Transverse colon (tissue), 4 donors: ENCODE measurements at regions not wholly inside any gene's neighbourhood (a gene's known extent, or its start where the extent isn't known, plus 50 kb on each side); places are given as distances from the start of the nearest gene placed in this dataset.

ENCODE experiments used
- DNase-seq: peaks from one replicate; pipeline ENCODE4 v3.0.0-alpha.2; 2019
- H3K27ac ChIP-seq, 4 donors: fragments of 200-600 bp; sonication (generic); 2 replicates each; pipeline ENCODE4 v1.5.1; 2016 to 2018; ENCODE audit warnings: inconsistent platforms in 4 of 4
- H3K27me3 ChIP-seq: fragments of 200-600 bp; sonication (generic); 2 replicates; pipeline ENCODE4 v1.5.1; 2017; ENCODE audit warnings: inconsistent platforms
- H3K36me3 ChIP-seq, 4 donors: fragments of 200-600 bp; sonication (generic); 2 replicates each; pipeline ENCODE4 v1.5.1; 2017 to 2019; ENCODE audit warnings: inconsistent platforms in 4 of 4
- H3K4me1 ChIP-seq, 4 donors: fragments of 200-600 bp; sonication (generic); 2 replicates each; pipeline ENCODE4 v1.5.1; 2017 to 2020; ENCODE audit warnings: inconsistent platforms in 4 of 4
- H3K4me3 ChIP-seq, 4 donors: fragments of 200-600 bp; sonication (generic); 1 replicate in 1 of 4; 2 replicates in 3 of 4; pipeline versions ENCODE4 v1.5.1 to v1.6.1; 2017 to 2019; ENCODE audit warnings: inconsistent platforms in 4 of 4
- H3K9me3 ChIP-seq, 2 donors: fragments of 200-600 bp; sonication (generic); 2 replicates each; pipeline ENCODE4 v1.5.1; 2017 to 2019; ENCODE audit warnings: inconsistent platforms in 2 of 2
- CTCF ChIP-seq, 5 experiments: fragments of 200-600 bp in 3 of 5; fragments of 450-650 bp in 2 of 5; sonication (generic) in 3 of 5; IDR thresholded peaks; 1 replicate in 2 of 5; 2 replicates in 3 of 5; pipeline ENCODE4 v1.5.1; 2016 to 2017; ENCODE audit warnings: antibody characterized with exemption in 5 of 5, inconsistent platforms in 3 of 5, mild to moderate bottlenecking in 2 of 5, moderate library complexity in 1 of 5
- EP300 ChIP-seq: sonication (generic); formaldehyde crosslinking; IDR thresholded peaks from one replicate; pipeline ENCODE4 v1.6.1; 2017; ENCODE audit warnings: antibody characterized with exemption, low read depth
- POLR2A ChIP-seq: fragments of 450-650 bp; IDR thresholded peaks from one replicate; pipeline ENCODE4 v1.6.1; 2016; ENCODE audit warnings: antibody characterized with exemption, mild to moderate bottlenecking, moderate library complexity
- POLR2AphosphoS5 ChIP-seq, 3 donors: sonication (generic); formaldehyde crosslinking; IDR thresholded peaks; one replicate each; pipeline ENCODE4 v1.6.1; 2016; ENCODE audit warnings: antibody characterized with exemption in 3 of 3
- WGBS, 2 donors: methylation state at CpG; one replicate each; pipeline ENCODE4 v1.1.5; 2018; ENCODE audit warnings: low coverage in 1 of 2; 5-methylcytosine and 5-hydroxymethylcytosine counted together
- in situ Hi-C, 4 donors: fragments of 200-750 bp; cut with MboI; loops; one replicate each; pipeline versions ENCODE4 v1.15.0 to v1.15.1; 2017; ENCODE audit warnings: low sequenced_read_pairs in 3 of 4, low pct_ligation_motif_present in 1 of 4, low pct_unique_long_range_greater_than_20kb in 1 of 4
- intact Hi-C: fragments of 100-400 bp; cut with DNase I; formaldehyde crosslinking; loops from one replicate; pipeline ENCODE4 v1.15.1; 2023; ENCODE audit warnings: low total_unique reads

- H3K4me1 ChIP-seq = no peaks in the 10 kb centered on the region
- DNase-seq = no peak
- in situ Hi-C loops = no loop called here
- WGBS, 2 donors = 82 to 91% methylated on average over 2 to 3 of the region's 3 CpGs
- intact Hi-C loops = no loop called here
- no peaks in the 10 kb centered on the region for H3K27me3 ChIP-seq
- no peaks in the 10 kb centered on the region for H3K36me3 ChIP-seq
- H3K27ac ChIP-seq = no peak overlapping the region
- TF ChIP-seq CTCF (IDR thresholded peaks at IDR 0.05) (no peak), EP300 (no peak), POLR2A (no peak), POLR2AphosphoS5 (IDR thresholded peaks at IDR 0.05) (no peak)
- H3K9me3 ChIP-seq = peaks cover 7 to 10% of the 10 kb centered on the region in 2 donors
- H3K4me3 ChIP-seq = no peak overlapping the region
Observed at GRCh38 chr16:13359835-13360234, 458.4 kb downstream of the SHISA9 start.

GRCh38 chr16:13372421-13372820 lies 471.0 kb downstream of the SHISA9 start:
- Histone ChIP-seq H3K4me1 (no peaks in the 10 kb centered on the region), H3K27me3 (no peaks in the 10 kb centered on the region), H3K9me3 (no peaks in the 10 kb centered on the region), H3K36me3 (no peaks in the 10 kb centered on the region), H3K4me3 (no peak overlapping the region), H3K27ac (no peak overlapping the region)
- TF ChIP-seq POLR2AphosphoS5 (IDR thresholded peaks at IDR 0.05) = no peak
- TF ChIP-seq EP300 = no peak
- TF ChIP-seq POLR2A = no peak
- TF ChIP-seq CTCF (IDR thresholded peaks at IDR 0.05) = no peak
- 87 to 88% methylated on average over 2 to 3 of the region's 3 CpGs for WGBS, 2 donors
- no peak for DNase-seq
- in situ Hi-C loops = no loop called here
- intact Hi-C loops = no loop called here

- intact Hi-C loops = no loop called here
- in situ Hi-C loops = no loop called here
- H3K36me3 ChIP-seq = no peaks in the 10 kb centered on the region
- H3K4me1 ChIP-seq = no peaks in the 10 kb centered on the region
- no peak overlapping the region for H3K27ac ChIP-seq
- WGBS, 2 donors = 59 to 100% methylated on average over 1 of the region's 1 CpG
- H3K9me3 ChIP-seq = no peaks in the 10 kb centered on the region
- no peaks in the 10 kb centered on the region for H3K27me3 ChIP-seq
- DNase-seq = no peak
- TF ChIP-seq CTCF (IDR thresholded peaks at IDR 0.05) (no peak), POLR2A (no peak), POLR2AphosphoS5 (IDR thresholded peaks at IDR 0.05) (no peak), EP300 (no peak)
- no peak overlapping the region for H3K4me3 ChIP-seq
Observed at GRCh38 chr16:13376174-13376573, 474.8 kb downstream of the SHISA9 start.

- in situ Hi-C loops = no loop called here
- Histone ChIP-seq H3K4me1 (no peaks in the 10 kb centered on the region), H3K27ac (no peak overlapping the region), H3K27me3 (no peaks in the 10 kb centered on the region), H3K9me3 (no peaks in the 10 kb centered on the region), H3K4me3 (no peak overlapping the region), H3K36me3 (no peaks in the 10 kb centered on the region)
- 73% methylated on average over 3 of the region's 3 CpGs; no CpG with 5 or more reads in 1 of the 2 donors for WGBS, 2 donors
- TF ChIP-seq POLR2AphosphoS5 (IDR thresholded peaks at IDR 0.05) (no peak), POLR2A (no peak), EP300 (no peak), CTCF (IDR thresholded peaks at IDR 0.05) (no peak)
- intact Hi-C loops = no loop called here
- no peak for DNase-seq
Observed at GRCh38 chr16:13377143-13377542, 475.7 kb downstream of the SHISA9 start.
